CD14-positive monocyte (primary cell): ENCODE measurements at regions not wholly inside any gene's neighbourhood (a gene's known extent, or its start where the extent isn't known, plus 50 kb on each side); places are given as distances from the start of the nearest gene placed in this dataset.

ENCODE experiments used
- DNase-seq, 3 donors: peaks; one replicate each; pipeline ENCODE4 v3.0.0-alpha.2; 2011 to 2022
- H2AFZ ChIP-seq: 2 replicates; pipeline ENCODE4 v1.6.0; 2012; ENCODE audit warnings: mild to moderate bottlenecking, low read depth, low read length, inconsistent platforms; ENCODE audit not compliant: insufficient read depth, poor library complexity, severe bottlenecking
- H3K27ac ChIP-seq, 2 donors: 1 replicate in 1 of 2; 2 replicates in 1 of 2; pipeline ENCODE4 v1.5.1; 2012 to 2013; ENCODE audit warnings: low read length in 2 of 2, control low read depth in 1 of 2, inconsistent platforms in 1 of 2, low read depth in 1 of 2, mild to moderate bottlenecking in 1 of 2
- H3K27me3 ChIP-seq, 2 donors: one replicate each; pipeline versions ENCODE4 v1.6.0 to v1.6.1; 2011 to 2013; ENCODE audit warnings: low read length in 2 of 2; ENCODE audit not compliant: control insufficient read depth in 2 of 2, insufficient read depth in 2 of 2
- H3K36me3 ChIP-seq, 2 donors: replicated peaks in 1 of 2; 1 replicate in 1 of 2; 2 replicates in 1 of 2; pipeline versions ENCODE4 v1.5.1 to v1.6.1; 2012 to 2013; ENCODE audit warnings: low read length in 2 of 2, control low read depth in 1 of 2, inconsistent platforms in 1 of 2, mild to moderate bottlenecking in 1 of 2; ENCODE audit not compliant: insufficient read depth in 2 of 2, control insufficient read depth in 1 of 2
- H3K4me1 ChIP-seq, 2 donors: 1 replicate in 1 of 2; 2 replicates in 1 of 2; pipeline versions ENCODE4 v1.5.1 to v1.6.1; 2012 to 2013; ENCODE audit warnings: low read length in 2 of 2, control low read depth in 1 of 2, inconsistent platforms in 1 of 2, mild to moderate bottlenecking in 1 of 2, moderate library complexity in 1 of 2; ENCODE audit not compliant: insufficient read depth in 2 of 2, control insufficient read depth in 1 of 2
- H3K4me2 ChIP-seq: replicated peaks from 2 replicates; pipeline ENCODE3; 2012; ENCODE audit warnings: low read length, moderate library complexity, mild to moderate bottlenecking; ENCODE audit not compliant: poor library complexity, severe bottlenecking; ENCODE audit errors: extremely low read depth
- H3K4me3 ChIP-seq, 3 experiments: fragments of 200-600 bp in 1 of 3; sonication (generic) in 1 of 3; replicated peaks in 1 of 3; 1 replicate in 2 of 3; 2 replicates in 1 of 3; pipeline ENCODE4 v1.5.1; 2011 to 2013; ENCODE audit warnings: low read length in 3 of 3, mild to moderate bottlenecking in 3 of 3, control low read depth in 2 of 3, low read depth in 2 of 3, inconsistent platforms in 1 of 3, moderate library complexity in 1 of 3
- H3K79me2 ChIP-seq: 2 replicates; pipeline ENCODE4 v1.6.0; 2012; ENCODE audit warnings: mild to moderate bottlenecking, control low read depth, inconsistent platforms, low read length, moderate library complexity; ENCODE audit not compliant: insufficient read depth
- H3K9ac ChIP-seq: 2 replicates; pipeline ENCODE4 v1.6.0; 2017; ENCODE audit warnings: low read length, mild to moderate bottlenecking; ENCODE audit not compliant: insufficient read depth, poor library complexity, severe bottlenecking
- H3K9me3 ChIP-seq, 2 donors: replicated peaks in 1 of 2; 1 replicate in 1 of 2; 2 replicates in 1 of 2; pipeline versions ENCODE4 v1.5.1 to v1.6.1; 2012 to 2013; ENCODE audit warnings: low read length in 2 of 2, control low read depth in 1 of 2; ENCODE audit not compliant: control insufficient read depth in 1 of 2, insufficient read depth in 1 of 2
- H4K20me1 ChIP-seq: 2 replicates; pipeline ENCODE4 v1.6.0; 2012; ENCODE audit warnings: mild to moderate bottlenecking, low read length, control low read depth, moderate library complexity; ENCODE audit not compliant: insufficient read depth
- H3K27ac Mint-ChIP-seq, 7 donors: one replicate each; pipeline ENCODE4 v1.8.0; 2020; ENCODE audit warnings: mild to moderate bottlenecking in 7 of 7, mixed read lengths in 7 of 7, moderate library complexity in 6 of 7, inconsistent platforms in 2 of 7
- H3K27me3 Mint-ChIP-seq, 3 donors: one replicate each; pipeline ENCODE4 v1.8.0; 2021 to 2022; ENCODE audit warnings: low read depth in 3 of 3, mild to moderate bottlenecking in 3 of 3, mixed read lengths in 3 of 3, moderate library complexity in 3 of 3, inconsistent platforms in 1 of 3
- H3K36me3 Mint-ChIP-seq, 2 donors: one replicate each; pipeline ENCODE4 v1.8.0; 2020; ENCODE audit warnings: mixed read lengths in 2 of 2, inconsistent platforms in 1 of 2, mild to moderate bottlenecking in 1 of 2
- H3K4me1 Mint-ChIP-seq: one replicate; pipeline ENCODE4 v1.8.0; 2020; ENCODE audit warnings: mild to moderate bottlenecking, mixed read lengths
- H3K4me3 Mint-ChIP-seq, 2 donors: one replicate each; pipeline ENCODE4 v1.8.0; 2020; ENCODE audit warnings: mild to moderate bottlenecking in 2 of 2, mixed read lengths in 2 of 2, moderate library complexity in 1 of 2
- H3K9me3 Mint-ChIP-seq, 7 donors: one replicate each; pipeline ENCODE4 v1.8.0; 2020 to 2022; ENCODE audit warnings: mixed read lengths in 7 of 7, mild to moderate bottlenecking in 6 of 7, moderate library complexity in 6 of 7, inconsistent platforms in 2 of 7
- CTCF ChIP-seq: fragments of 200-600 bp; IDR thresholded peaks from one replicate; pipeline ENCODE4 v1.8.0; 2022; ENCODE audit warnings: antibody characterized with exemption, mild to moderate bottlenecking
- WGBS: methylation state at CpG from one replicate; pipeline ENCODE4 v1.1.5; 2013; ENCODE audit warnings: missing lambda C conversion rate; ENCODE audit not compliant: insufficient coverage; 5-methylcytosine and 5-hydroxymethylcytosine counted together
- intact Hi-C, 2 donors: fragments of 100-400 bp; cut with micrococcal nuclease; formaldehyde crosslinking; loops; one replicate each; pipeline versions ENCODE4 v1.15.0 to v1.15.1; 2023

DNA sequence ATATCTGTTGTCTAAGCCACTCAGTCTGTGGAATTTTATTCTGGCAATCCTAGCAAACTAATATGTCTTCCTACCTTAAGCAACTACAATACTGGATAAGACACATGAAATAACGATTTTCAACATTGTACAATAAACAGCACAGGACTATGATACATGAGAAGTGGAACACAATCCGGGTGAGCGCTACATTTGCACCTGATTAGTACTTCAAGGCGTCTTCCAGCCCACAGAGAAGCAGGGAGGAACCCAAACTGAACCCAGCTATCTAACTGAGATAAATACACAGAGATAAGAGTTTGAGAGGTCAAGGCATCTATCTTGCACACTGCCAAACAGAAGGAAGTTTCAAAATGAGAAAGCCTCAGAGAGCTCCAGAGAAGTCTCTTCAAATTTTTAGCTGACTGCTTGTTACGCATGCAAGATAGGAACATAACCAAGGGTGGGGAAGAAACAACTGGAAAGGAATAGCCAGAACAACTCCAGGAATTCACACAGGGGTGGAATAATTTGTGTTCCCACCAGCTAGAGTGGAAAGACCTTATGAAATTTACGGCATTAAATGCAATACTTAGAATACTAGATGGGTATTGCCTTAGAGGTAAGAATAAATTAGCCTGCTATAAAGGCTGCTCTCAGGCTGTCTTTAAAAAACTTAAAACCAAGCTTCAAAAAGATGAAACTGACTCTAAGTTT is 481.8 kb downstream of the MTRR start:
- intact Hi-C loops: no loop called here
- Mint-ChIP-seq H3K4me1 (no peaks in the 10 kb centered on the region), H3K9me3 (peaks cover 0 to 4% (median 1%) of the 10 kb centered on the region in 7 donors), H3K36me3 (no peaks in the 10 kb centered on the region), H3K4me3 (no peak overlapping the region), H3K27me3 (peaks cover 1 to 8% (median 4%) of the 10 kb centered on the region in 3 donors), H3K27ac (no peak overlapping the region)
- no peaks in the 10 kb centered on the region for H3K36me3 ChIP-seq
- no peaks in the 10 kb centered on the region for H4K20me1 ChIP-seq
- H3K4me1 ChIP-seq: no peaks in the 10 kb centered on the region
- no peak overlapping the region for H3K27ac ChIP-seq
- no CpG with 5 or more reads among the region's 6 CpGs for WGBS
- no peak overlapping the region for H3K9ac ChIP-seq
- H3K4me3 ChIP-seq: no peak overlapping the region
- H3K27me3 ChIP-seq: no peaks in the 10 kb centered on the region
- no peak for DNase-seq
- no peaks in the 10 kb centered on the region for H3K9me3 ChIP-seq
- no peak overlapping the region for H2AFZ ChIP-seq
- no peaks in the 10 kb centered on the region for H3K79me2 ChIP-seq
- no peak overlapping the region for H3K4me2 ChIP-seq
- TF ChIP-seq CTCF: no peak

- intact Hi-C loops: no loop called here
- Mint-ChIP-seq H3K9me3 (peaks cover 0 to 2% (median 0%) of the 10 kb centered on the region in 7 donors), H3K36me3 (no peaks in the 10 kb centered on the region), H3K27ac (no peak overlapping the region), H3K4me1 (no peaks in the 10 kb centered on the region), H3K4me3 (no peak overlapping the region), H3K27me3 (peaks cover 0 to 1% (median 0%) of the 10 kb centered on the region in 3 donors)
- no peaks in the 10 kb centered on the region for H3K4me1 ChIP-seq
- H4K20me1 ChIP-seq: no peaks in the 10 kb centered on the region
- no peak overlapping the region for H3K4me2 ChIP-seq
- H3K27ac ChIP-seq: no peak overlapping the region
- no peaks in the 10 kb centered on the region for H3K36me3 ChIP-seq
- H3K79me2 ChIP-seq: no peaks in the 10 kb centered on the region
- WGBS: 80% methylated on average over 1 of the region's 1 CpG
- no peak overlapping the region for H2AFZ ChIP-seq
- H3K9ac ChIP-seq: no peak overlapping the region
- H3K4me3 ChIP-seq: no peak overlapping the region
- H3K27me3 ChIP-seq: no peaks in the 10 kb centered on the region
- TF ChIP-seq CTCF: no peak
- no peaks in the 10 kb centered on the region for H3K9me3 ChIP-seq
- DNase-seq: no peak
Measured at GRCh38 chr5:8355981-8356380, 487.0 kb downstream of the MTRR start.
